NB4 (cell line): ENCODE measurements at regions not wholly inside any gene's neighbourhood (a gene's known extent, or its start where the extent isn't known, plus 50 kb on each side); places are given as distances from the start of the nearest gene placed in this dataset.

Source experiments
- DNase-seq: peaks from one replicate; pipeline ENCODE4 v3.0.0; 2010; ENCODE audit warnings: low read depth
- H3K4me3 ChIP-seq: one replicate; pipeline ENCODE4 v1.5.1; 2011; ENCODE audit warnings: mild to moderate bottlenecking, low read depth, low read length, moderate library complexity
- CTCF ChIP-seq: IDR thresholded peaks from one replicate; pipeline ENCODE4 v1.5.1; 2012; ENCODE audit warnings: low read depth, low read length
- MYC ChIP-seq: IDR thresholded peaks from 2 replicates; pipeline ENCODE4 v1.6.1; 2011; ENCODE audit warnings: low read depth, low read length
- POLR2A ChIP-seq: IDR thresholded peaks from 2 replicates; pipeline ENCODE4 v1.6.1; 2011; ENCODE audit warnings: mild to moderate bottlenecking; ENCODE audit not compliant: insufficient read length; ENCODE audit errors: extremely low read depth
- TF ChIP-seq, protein P1 (sequence below): IDR thresholded peaks from 2 replicates; pipeline ENCODE4 v1.6.1; 2011; ENCODE audit warnings: low read depth, low read length

GRCh38 chr2:153717060-153717459, 154.7 kb upstream of the GALNT13 start:
- no peak for DNase-seq
- no peak overlapping the region for H3K4me3 ChIP-seq
- no peak for TF ChIP-seq MYC
- TF ChIP-seq, protein P1, sequence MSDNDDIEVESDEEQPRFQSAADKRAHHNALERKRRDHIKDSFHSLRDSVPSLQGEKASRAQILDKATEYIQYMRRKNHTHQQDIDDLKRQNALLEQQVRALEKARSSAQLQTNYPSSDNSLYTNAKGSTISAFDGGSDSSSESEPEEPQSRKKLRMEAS = no peak
- TF ChIP-seq POLR2A = no peak
- TF ChIP-seq CTCF = no peak

DNA sequence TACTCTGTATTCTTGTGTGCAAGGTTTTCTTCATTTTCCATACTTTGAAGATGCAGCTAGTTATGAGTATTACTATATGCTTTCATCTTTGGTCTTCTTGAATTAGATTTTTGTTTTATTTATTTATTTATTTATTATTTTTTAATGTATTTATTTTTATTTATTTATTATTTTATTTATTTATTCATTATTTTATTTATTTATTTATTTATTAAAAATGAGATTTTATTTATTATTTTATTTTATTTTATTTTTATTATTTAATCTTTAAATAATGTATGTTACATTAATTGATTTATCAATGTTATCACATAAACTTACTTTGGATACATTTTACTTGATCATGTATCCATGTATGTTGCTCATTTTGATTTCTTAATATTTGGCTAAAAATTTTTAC, 132.3 kb upstream of the GALNT13 start:
- no peak overlapping the region for H3K4me3 ChIP-seq
- no peak for DNase-seq
- TF ChIP-seq, protein P1 = no peak
- no peak for TF ChIP-seq POLR2A
- TF ChIP-seq MYC = no peak
- TF ChIP-seq CTCF = no peak

- TF ChIP-seq CTCF = no peak
- no peak for TF ChIP-seq MYC
- TF ChIP-seq, protein P1 = no peak
- TF ChIP-seq POLR2A = no peak
- DNase-seq = no peak
- H3K4me3 ChIP-seq = no peak overlapping the region
Observed at GRCh38 chr2:153761936-153762335, 109.8 kb upstream of the GALNT13 start.

DNA sequence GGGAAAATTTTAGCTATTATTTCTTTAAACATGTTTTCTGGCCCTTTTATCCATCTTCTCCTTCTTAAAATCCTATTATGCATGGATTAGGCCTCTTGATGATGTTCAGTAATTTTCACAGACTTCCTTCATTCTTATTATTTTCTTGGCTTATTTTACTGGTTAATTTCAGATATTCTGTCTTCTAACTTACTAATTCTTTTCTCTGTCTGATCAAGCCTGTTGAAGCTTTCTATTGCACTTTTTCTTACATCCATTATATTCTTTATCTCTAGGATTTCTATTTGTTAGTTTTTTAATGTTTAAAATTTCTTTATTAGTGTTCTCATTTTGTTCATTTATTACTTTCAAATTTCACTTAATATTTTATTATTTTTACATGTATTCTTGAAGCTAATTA, 105.3 kb upstream of the GALNT13 start:
- DNase-seq = no peak
- TF ChIP-seq, protein P1 = no peak
- TF ChIP-seq POLR2A = no peak
- no peak for TF ChIP-seq CTCF
- no peak for TF ChIP-seq MYC
- no peak overlapping the region for H3K4me3 ChIP-seq

DNA sequence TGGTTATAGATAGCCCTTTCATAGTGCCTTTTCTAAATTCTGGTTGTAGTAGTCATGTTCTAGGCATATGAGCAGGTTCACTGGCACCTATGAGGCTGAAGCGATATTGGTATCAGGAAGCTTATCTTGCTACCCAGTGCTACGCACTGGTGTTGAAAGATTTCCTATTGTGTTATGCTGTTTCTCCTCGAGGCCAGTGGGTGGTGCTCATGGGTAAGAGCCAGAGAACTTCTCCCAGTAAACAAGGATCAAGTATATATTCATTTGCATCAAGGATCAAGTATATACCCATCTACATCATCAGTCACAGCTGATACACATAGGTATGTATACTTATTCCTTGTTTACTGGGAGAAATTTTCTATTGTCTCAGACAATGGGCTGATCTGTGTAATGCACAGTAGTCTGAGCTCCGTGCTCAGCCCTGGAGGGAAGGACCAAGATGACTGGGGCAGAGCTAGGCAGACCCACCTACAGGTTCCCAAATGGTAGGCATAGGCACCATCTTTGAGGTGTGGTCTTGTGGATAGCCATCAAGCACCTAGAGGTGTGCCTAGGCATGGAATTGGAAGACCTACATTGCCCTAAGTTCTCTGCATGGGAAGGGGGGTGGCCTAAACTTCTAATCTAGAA, 101.2 kb upstream of the GALNT13 start:
- peak; percentile 43 for TF ChIP-seq CTCF
- no peak for TF ChIP-seq MYC
- DNase-seq = peak; percentile 31
- no peak overlapping the region for H3K4me3 ChIP-seq

DNA sequence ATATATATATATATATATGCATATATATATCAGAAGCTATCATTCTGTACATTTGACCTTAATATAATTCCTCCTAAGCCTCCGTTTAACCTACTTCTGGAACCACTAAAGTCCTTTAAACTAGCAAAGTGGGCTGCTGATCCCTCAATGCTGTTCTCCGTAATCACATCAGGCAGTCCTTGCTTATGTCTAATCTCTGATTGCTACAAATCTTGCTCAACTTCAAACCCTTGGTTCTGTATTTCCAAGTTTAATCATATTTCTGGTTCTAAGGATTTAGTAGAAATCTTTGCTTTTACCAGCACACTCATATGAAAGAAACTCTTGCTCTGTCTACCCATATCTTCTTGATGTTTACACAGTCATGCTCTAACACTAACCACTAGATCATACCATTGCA, 91.5 kb upstream of the GALNT13 start:
- DNase-seq = no peak
- no peak for TF ChIP-seq POLR2A
- H3K4me3 ChIP-seq = no peak overlapping the region
